Eye (tissue), 1 donor: ENCODE measurements at regions not wholly inside any gene's neighbourhood (a gene's known extent, or its start where the extent isn't known, plus 50 kb on each side); places are given as distances from the start of the nearest gene placed in this dataset.
"Not testable (repeated sequence)": the region's sequence is repeated elsewhere in the genome, so short reads cannot be mapped to it uniquely, and the experiment has no call there.

Experiments used
- DNase-seq: peaks from one replicate; pipeline ENCODE4 v3.0.0-alpha.2; 2015

GRCh38 chr14:38556252-38556651, 300.4 kb upstream of the CLEC14A start:
- no peak for DNase-seq

DNA sequence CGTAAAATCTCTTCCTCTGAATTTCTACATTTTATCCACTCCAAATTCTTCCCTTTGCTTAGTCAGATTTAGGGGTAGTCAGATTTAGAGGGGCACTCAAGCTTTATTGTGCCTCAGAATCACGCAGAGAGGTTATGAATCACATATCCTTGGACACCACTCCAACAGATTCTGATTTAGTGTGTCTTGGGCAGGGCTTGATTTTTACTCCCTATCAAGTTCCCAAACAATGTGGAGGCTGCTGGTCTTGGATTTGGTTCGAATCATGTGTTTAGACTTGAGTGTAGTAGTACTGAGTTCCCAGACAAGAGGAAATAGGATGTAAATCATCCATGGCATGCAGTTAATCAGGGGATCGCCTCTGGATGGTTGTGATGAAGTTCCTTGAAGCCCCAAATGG, 298.1 kb upstream of the CLEC14A start:
- DNase-seq = no peak

DNA sequence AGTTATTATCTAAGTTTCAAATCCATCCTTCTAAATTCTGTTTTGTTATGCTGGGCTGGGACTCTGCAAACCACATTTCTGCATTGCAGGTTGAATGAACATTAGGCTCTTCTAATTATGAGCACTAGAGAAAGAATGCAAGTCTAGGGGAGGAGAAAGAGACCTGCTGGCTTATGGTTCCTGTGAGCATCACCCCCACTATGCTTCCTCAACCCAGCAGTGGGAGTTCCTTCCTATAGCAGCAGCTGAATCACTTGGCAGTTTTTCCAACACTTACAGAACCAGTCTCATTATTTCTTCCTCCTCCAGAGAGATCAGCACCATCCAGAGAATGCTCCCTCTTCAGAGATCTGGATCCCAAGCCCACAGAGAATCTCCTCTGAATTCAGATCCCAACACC, 297.7 kb upstream of the CLEC14A start:
- DNase-seq = no peak

GRCh38 chr14:38549564-38549963, 293.7 kb upstream of the CLEC14A start:
- DNase-seq = no peak

GRCh38 chr14:38547961-38548490, 292.1 kb upstream of the CLEC14A start:
- DNase-seq = no peak

DNA sequence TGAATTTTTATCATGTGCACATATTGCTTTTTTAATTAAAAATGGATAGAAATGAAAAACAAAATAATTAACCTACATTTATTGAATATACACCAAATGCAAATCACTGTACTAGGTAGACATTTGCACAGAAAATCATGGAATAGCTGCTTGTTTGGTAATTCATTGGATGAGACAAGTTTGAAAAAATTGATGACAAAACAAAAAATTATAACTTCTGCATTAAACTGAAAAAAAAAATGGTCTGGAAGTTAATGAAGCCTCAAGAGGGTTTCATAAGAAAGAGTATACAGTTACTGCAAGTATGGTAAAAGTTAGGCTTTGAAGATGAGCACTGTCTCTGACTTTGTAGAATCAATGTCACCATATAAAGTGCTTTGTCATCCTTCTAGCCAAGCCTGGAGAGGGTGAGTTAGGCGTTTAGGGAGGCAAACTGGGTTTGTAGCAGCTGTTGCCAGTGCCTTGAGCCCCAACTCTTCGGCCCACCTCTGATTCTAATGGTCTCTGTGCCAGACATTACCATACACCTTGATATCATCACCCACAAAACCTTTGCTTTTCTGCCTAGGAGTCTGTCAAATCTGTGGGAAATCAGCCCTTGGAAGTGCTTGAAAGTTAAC, 291.1 kb upstream of the CLEC14A start:
- DNase-seq = no peak

DNA sequence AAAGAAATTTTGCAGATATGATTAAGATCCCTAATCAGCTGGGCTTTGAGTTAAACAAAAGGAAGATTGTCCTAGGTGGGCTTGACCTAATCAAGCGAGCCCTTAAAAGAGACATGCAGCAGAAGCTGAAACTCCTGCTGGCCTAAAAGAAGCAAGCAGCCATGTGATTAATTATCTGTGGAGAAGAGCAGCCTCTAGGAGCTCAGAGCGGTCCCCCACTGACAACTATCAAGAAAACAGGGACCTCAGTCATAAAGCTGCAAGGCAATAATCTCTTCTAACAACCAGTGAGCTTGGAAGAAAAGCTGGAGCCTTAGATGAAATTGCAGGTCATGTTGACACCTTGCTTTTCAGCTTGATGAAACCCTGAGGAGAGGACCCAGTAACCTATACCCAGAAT, 288.9 kb upstream of the CLEC14A start:
- peak; percentile 14 for DNase-seq

DNA sequence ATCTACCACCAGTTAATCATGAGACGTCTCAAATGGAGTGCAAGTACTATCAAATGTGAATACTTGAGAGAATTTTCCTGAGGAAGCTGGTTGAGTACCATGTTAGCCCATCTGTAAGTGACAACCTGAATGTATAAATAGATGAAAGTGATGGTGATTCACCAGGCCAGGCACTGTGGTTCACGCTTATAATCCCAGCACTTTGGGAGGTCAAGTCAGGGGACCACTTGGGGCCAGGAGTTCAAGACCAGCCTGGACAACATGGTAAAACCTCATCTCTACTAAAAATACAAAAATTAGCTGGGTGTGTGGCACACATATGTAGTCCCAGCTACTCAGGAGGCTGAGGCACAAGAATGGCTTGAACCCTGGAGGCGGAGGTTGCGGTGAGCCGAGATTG, 288.0 kb upstream of the CLEC14A start:
- not testable (repeated sequence) for DNase-seq

GRCh38 chr14:38538053-38538452, 282.2 kb upstream of the CLEC14A start:
- DNase-seq = not testable (repeated sequence)

GRCh38 chr14:38536376-38537038, 280.6 kb upstream of the CLEC14A start:
- DNase-seq = no peak

GRCh38 chr14:38528582-38528981, 272.7 kb upstream of the CLEC14A start:
- no peak for DNase-seq

DNA sequence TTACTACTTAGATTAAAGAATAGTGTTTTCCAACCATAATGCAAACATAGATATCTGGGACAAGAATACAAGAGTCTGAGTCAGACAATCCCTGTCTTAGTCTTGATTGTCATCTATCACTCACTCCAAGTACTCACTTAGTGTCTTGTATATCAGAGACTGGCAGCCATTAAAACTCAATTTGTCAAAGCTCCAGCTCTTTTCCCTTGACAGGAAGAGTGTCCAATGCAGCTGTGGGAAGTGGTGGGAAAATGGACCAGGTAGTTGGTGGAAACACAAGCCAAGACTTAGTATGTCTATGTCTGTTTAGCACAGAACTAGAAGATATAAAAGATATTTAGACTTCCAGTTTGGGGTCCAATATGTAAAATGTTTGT, 271.6 kb upstream of the CLEC14A start:
- DNase-seq = no peak

DNA sequence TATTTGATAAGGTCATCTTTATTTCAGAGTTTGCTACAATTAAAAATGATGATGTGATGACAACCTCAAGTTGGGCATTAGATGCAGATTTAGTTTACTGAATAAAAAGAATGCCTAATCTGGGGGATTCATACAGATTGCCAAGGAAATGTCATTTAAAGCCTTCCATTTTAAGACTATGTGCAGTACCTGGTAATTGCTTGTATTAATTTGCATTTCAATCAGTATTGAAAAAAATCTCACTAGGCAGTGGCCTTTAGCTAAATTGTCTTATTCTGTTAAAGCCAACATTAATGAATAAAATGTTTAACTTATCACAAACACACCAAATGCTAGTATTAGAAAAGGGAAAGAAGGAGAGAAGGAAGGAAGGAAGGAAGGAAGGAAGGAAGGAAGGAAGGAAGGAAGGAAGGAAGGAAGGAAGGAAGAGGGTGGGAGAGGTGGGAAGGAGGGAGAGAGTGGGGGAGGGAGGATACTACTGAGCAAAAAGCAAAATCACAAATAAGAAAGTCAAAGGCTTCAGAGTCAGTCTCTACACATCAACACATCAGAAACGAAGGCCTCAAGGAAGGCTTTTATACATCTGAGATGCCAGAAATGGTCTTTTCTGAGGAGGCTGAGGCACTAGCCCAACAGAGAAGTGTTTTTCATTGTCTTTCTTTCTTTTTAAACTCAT, 271.1 kb upstream of the CLEC14A start:
- no peak for DNase-seq

DNA sequence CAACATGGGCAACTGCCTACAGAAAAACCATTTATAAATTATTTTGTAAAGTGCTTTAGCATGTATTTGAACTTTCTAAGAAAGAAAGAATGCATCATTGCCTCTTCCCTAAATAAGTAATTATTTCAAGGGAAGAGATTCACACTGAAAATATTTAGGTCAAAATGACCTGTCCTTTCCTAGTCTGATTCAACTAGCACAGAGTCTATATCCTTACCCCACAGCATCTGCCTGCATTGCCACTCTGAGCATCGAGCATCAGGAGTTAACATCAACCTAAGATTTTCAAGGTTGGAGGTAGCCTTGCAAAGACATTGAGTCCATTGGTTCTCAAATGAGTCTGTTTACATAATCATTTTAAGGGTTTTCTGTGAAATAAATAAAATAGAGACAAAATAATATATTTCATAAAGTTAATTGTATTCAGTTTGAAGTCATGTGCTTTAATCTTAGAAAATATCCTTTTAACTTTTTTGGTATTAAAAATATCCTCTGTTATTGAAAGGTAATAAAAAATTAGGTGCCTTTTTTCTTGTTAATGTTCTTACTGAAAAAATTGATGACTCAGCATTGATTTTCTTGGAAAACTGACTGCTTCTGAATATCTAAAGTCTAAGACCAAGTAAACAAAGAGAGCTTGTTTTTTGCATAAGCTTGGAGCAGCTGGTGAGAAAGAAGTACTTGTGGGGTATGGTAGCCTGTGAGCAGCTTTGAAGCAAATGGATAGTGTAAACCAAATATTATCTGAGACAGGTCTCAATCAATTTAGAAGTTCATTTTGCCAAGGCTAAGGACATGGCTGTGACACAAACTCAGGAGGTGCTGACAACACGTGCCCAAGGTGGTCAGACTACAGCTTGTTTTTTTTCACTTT, 269.0 kb upstream of the CLEC14A start:
- no peak for DNase-seq

GRCh38 chr14:38522724-38523123, 266.8 kb upstream of the CLEC14A start:
- no peak for DNase-seq

- DNase-seq = no peak
Observed at GRCh38 chr14:38521591-38521990, 265.7 kb upstream of the CLEC14A start.

DNA sequence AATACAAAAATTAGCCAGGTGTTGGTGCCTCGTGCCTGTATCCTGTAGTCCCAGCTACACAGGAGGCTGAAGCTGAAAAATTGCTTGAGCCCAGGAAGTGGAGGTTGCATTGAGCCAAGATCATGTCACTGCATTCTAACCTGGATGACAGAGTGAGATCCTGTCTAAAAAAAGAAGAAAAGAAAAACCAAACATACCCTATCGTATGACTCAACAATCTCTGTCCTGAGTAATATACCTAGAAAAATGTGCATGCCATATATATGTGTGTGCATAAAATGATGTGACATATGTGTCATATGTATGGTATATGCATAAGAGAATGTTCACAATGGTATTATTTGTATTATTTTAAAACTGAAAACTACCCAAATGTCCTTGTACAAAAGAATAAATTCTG, 261.5 kb upstream of the CLEC14A start:
- DNase-seq = no peak

DNA sequence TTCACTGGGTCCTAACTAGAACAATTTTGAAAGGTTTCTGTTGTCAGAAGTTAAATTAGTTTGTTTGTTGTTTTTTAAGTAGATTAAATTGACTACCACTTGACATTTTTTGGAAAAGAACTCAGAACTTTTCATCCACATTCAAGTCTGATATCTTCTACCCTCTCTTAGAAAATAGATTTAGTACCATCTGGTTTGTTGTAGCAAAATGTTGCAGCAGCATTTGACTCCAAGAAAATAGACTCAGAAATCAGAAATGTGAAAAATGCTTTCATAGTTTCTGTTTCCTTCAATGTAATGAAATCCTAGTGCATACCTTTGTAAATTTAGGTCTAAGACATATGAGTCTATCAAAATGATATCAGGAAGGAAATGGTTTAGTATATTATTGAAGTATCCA, 256.3 kb upstream of the CLEC14A start:
- no peak for DNase-seq

DNA sequence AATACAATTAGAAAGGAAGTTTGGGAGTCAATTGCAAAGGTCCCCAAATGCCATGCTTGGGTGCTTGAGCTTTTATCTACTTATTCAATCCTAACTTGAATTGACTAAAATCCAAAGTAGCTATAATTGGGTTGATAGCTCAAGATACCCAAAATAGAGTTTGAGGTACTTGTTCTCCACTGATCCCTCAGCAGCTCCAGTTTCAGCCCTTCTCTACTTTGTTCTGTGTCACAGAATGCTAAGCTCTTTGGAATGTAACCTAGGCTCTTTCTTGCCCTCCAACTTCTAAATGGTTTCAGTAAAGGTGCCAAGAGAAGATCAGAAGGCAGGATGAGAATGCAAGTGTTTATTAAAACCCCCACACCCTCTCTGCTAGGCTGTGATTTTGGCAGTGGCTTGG, 251.4 kb upstream of the CLEC14A start:
- DNase-seq = no peak

DNA sequence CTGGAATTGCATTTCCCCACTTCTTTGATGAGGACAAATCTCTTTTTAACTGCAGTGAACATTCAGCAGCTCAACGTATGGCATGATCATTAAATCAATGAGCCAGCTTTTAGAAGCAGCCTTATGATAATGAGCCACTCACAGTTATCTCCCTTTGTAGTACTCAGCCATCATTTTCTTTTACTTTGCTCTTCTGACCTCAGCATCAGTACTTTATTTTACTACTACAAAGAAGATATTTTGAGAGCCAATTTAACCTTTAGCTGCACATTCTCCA, 250.0 kb upstream of the CLEC14A start:
- DNase-seq = peak; percentile 9

- DNase-seq = no peak
Observed at GRCh38 chr14:38505221-38505972, 249.5 kb upstream of the CLEC14A start.

GRCh38 chr14:38504175-38504574, 248.3 kb upstream of the CLEC14A start:
- DNase-seq = no peak

DNA sequence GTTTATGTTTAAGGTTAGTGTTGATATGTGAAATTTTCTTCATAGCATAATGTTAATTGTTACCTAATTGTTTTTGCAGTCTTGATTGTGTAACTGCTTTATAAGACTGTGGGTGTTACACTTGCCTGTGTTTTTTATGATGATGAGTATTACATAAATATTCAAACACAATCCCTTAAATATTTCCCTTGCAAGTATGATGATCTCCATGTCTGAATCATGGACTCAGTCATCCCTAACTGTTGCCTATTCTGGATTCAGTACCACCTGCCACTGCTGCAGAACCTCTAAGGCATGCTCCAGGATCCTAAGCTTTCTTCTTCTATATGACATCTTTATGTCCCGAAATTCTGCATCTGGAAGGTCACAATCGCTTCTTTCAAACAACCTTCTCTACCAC, 246.3 kb upstream of the CLEC14A start:
- DNase-seq = no peak
